ENCODE measurements at regions not wholly inside any gene's neighbourhood (a gene's known extent, or its start where the extent isn't known, plus 50 kb on each side); places are given as distances from the start of the nearest gene placed in this dataset.
"Not testable (repeated sequence)": the region's sequence is repeated elsewhere in the genome, so short reads cannot be mapped to it uniquely, and the experiment has no call there.

GRCh38 chr6:2351807-2352431 lies 106.5 kb upstream of the GMDS start:
- TF ChIP-seq, protein P1, sequence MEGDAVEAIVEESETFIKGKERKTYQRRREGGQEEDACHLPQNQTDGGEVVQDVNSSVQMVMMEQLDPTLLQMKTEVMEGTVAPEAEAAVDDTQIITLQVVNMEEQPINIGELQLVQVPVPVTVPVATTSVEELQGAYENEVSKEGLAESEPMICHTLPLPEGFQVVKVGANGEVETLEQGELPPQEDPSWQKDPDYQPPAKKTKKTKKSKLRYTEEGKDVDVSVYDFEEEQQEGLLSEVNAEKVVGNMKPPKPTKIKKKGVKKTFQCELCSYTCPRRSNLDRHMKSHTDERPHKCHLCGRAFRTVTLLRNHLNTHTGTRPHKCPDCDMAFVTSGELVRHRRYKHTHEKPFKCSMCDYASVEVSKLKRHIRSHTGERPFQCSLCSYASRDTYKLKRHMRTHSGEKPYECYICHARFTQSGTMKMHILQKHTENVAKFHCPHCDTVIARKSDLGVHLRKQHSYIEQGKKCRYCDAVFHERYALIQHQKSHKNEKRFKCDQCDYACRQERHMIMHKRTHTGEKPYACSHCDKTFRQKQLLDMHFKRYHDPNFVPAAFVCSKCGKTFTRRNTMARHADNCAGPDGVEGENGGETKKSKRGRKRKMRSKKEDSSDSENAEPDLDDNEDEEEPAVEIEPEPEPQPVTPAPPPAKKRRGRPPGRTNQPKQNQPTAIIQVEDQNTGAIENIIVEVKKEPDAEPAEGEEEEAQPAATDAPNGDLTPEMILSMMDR (IDR thresholded peaks at IDR 0.05; ENCODE audit: insufficient read depth, low read length): no peak
- DNase-seq (ENCODE audit: low read depth): peak; percentile 71
- no peak overlapping the region for H3K4me3 ChIP-seq (ENCODE audit: low read depth, low read length)

- TF ChIP-seq, protein P1 (IDR thresholded peaks at IDR 0.05; ENCODE audit: insufficient read depth, low read length): no peak
- DNase-seq (ENCODE audit: low read depth): no peak
- no peak overlapping the region for H3K4me3 ChIP-seq (ENCODE audit: low read depth, low read length)
Observed at GRCh38 chr6:2351090-2351489, 105.7 kb upstream of the GMDS start.

DNA sequence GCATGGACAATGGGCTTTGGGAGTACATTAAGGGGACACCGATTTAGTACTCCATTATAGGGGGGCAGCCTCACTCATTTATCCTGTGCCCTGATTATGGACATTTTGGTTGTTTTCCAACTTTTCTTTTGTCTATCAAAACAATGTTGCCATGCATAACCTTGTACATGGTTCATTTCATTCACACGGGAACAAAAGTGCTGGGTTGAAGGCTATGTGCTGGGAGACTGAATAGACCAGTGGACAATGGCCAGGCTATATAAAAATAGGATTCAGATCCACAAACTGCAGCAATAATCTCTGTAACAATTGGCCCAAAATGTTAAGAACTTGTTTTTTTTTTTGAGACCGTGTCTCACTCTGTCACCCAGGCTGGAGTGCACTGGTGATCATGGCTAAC lies 100.7 kb upstream of the GMDS start:
- DNase-seq (ENCODE audit: low read depth): no peak
- no peak overlapping the region for H3K4me3 ChIP-seq (ENCODE audit: low read depth, low read length)
- TF ChIP-seq, protein P1 (IDR thresholded peaks at IDR 0.05; ENCODE audit: insufficient read depth, low read length): no peak

DNA sequence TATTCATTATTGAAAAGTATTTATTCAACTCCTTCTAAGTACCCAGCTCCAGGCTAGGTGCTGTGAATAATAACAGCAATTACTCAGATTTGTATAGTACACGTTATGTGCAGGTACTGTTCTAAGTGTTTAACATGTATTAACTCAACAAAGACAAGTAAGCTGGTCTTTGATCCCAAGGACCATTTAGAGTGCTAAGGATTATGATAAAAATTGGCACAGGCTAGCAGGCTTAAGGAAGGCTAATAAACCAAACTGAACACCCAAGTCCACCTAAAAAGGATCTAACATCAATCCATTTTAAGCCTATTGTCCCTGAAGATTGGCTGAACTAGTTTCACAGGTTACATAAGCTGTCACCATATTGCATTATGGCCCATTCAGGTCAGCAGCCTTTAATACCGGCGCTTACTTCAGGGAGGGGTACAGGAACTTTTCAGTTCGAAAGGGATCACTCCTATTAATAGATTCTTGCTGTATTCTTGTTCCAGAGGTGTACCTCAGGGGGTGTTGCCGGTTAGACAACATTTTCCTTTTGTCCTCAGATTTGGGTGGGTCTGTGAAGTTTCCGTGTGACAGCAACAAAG lies 99.0 kb upstream of the GMDS start:
- H3K4me3 ChIP-seq (ENCODE audit: low read depth, low read length): no peak overlapping the region
- DNase-seq (ENCODE audit: low read depth): no peak
- TF ChIP-seq, protein P1 (IDR thresholded peaks at IDR 0.05; ENCODE audit: insufficient read depth, low read length): no peak

- TF ChIP-seq, protein P1 (IDR thresholded peaks at IDR 0.05; ENCODE audit: insufficient read depth, low read length): no peak
- no peak overlapping the region for H3K4me3 ChIP-seq (ENCODE audit: low read depth, low read length)
- no peak for DNase-seq (ENCODE audit: low read depth)
Observed at GRCh38 chr6:2327591-2327990, 82.2 kb upstream of the GMDS start.

GRCh38 chr6:2324166-2324953 lies 79.0 kb upstream of the GMDS start:
- no peak overlapping the region for H3K4me3 ChIP-seq (ENCODE audit: low read depth, low read length)
- TF ChIP-seq, protein P1 (IDR thresholded peaks at IDR 0.05; ENCODE audit: insufficient read depth, low read length): no peak
- no peak for DNase-seq (ENCODE audit: low read depth)

DNA sequence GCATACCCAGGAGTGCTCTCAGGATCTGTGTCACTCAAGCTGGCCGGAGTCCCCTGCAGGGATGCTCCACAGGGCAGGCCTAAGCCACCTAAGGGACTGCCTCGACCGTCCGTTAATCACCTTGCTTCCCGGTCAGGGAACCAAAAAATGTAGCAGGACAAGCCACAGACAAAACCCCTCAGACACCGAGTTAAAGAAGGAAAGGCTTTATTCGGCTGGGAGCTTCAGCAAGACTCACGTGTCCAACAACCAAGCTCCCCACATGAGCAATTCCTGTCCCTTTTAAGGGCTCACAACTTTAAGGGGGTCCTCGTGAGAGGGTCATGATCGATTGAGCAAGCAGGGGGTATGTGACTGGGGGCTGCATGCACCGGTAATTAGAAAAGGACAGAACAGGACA lies 72.1 kb upstream of the GMDS start:
- H3K4me3 ChIP-seq (ENCODE audit: low read depth, low read length); DNase-seq (ENCODE audit: low read depth): not testable (repeated sequence)
